Activated naive CD8-positive, alpha-beta T cell treated with anti-CD3 and anti-CD28 coated beads, Interleukin-2, amount 50 U/mL, for 24 hours (primary cell): ENCODE measurements at regions not wholly inside any gene's neighbourhood (a gene's known extent, or its start where the extent isn't known, plus 50 kb on each side); places are given as distances from the start of the nearest gene placed in this dataset.

Experiments used
- ATAC-seq: fragments of 150-1000 bp; cut with Tn5 transposase; one replicate; pipeline ENCODE4 v1.10.0; 2021
- DNase-seq: peaks from one replicate; pipeline ENCODE4 v3.0.0; 2021
- H3K27ac Mint-ChIP-seq: one replicate; pipeline ENCODE4 v1.8.0; 2021; ENCODE audit warnings: mild to moderate bottlenecking, mixed read lengths
- H3K27me3 Mint-ChIP-seq: one replicate; pipeline ENCODE4 v1.8.0; 2021; ENCODE audit warnings: mixed read lengths
- H3K36me3 Mint-ChIP-seq: one replicate; pipeline ENCODE4 v1.8.0; 2021; ENCODE audit warnings: low read depth, mixed read lengths
- H3K4me1 Mint-ChIP-seq: one replicate; pipeline ENCODE4 v1.8.0; 2021; ENCODE audit warnings: mixed read lengths
- H3K4me3 Mint-ChIP-seq: one replicate; pipeline ENCODE4 v1.8.0; 2021; ENCODE audit warnings: mild to moderate bottlenecking, moderate library complexity, mixed read lengths
- H3K9me3 Mint-ChIP-seq: one replicate; pipeline ENCODE4 v1.8.0; 2021; ENCODE audit warnings: mixed read lengths

- Mint-ChIP-seq H3K27me3 (peaks cover 5% of the 10 kb centered on the region), H3K27ac (no peak overlapping the region), H3K36me3 (no peaks in the 10 kb centered on the region), H3K4me3 (no peak overlapping the region), H3K9me3 (no peaks in the 10 kb centered on the region), H3K4me1 (peaks cover 2% of the 10 kb centered on the region)
- no peak for ATAC-seq
- DNase-seq: no peak
Measured at GRCh38 chr4:169810325-169811323, 52.9 kb upstream of the HPF1 start.

GRCh38 chr4:169807934-169808509, 50.3 kb upstream of the HPF1 start:
- no peak overlapping the region for H3K4me3 Mint-ChIP-seq
- ATAC-seq (no peak), DNase-seq (no peak)
- H3K9me3 Mint-ChIP-seq: no peaks in the 10 kb centered on the region
- H3K27ac Mint-ChIP-seq: no peak overlapping the region
- no peaks in the 10 kb centered on the region for H3K36me3 Mint-ChIP-seq
- H3K27me3 Mint-ChIP-seq: peaks cover 3% of the 10 kb centered on the region
- H3K4me1 Mint-ChIP-seq: peaks cover 2% of the 10 kb centered on the region
